OCI-LY7 (cell line): ENCODE measurements at regions not wholly inside any gene's neighbourhood (a gene's known extent, or its start where the extent isn't known, plus 50 kb on each side); places are given as distances from the start of the nearest gene placed in this dataset.

Experiments used
- CTCF ChIP-seq: fragments of 200-600 bp; sonication (generic); conservative IDR thresholded peaks from 2 replicates; pipeline ENCODE4 v1.5.1; 2014; ENCODE audit warnings: mild to moderate bottlenecking, antibody characterized with exemption, low read length, moderate library complexity, mixed read lengths
- EZH2phosphoT487 ChIP-seq: fragments of 200-600 bp; sonication (generic); IDR thresholded peaks from 2 replicates; pipeline ENCODE4 v1.6.1; 2018; ENCODE audit warnings: low read depth, borderline replicate concordance, mild to moderate bottlenecking, mixed run types, antibody characterized with exemption, low read length, moderate library complexity, mixed read lengths

DNA sequence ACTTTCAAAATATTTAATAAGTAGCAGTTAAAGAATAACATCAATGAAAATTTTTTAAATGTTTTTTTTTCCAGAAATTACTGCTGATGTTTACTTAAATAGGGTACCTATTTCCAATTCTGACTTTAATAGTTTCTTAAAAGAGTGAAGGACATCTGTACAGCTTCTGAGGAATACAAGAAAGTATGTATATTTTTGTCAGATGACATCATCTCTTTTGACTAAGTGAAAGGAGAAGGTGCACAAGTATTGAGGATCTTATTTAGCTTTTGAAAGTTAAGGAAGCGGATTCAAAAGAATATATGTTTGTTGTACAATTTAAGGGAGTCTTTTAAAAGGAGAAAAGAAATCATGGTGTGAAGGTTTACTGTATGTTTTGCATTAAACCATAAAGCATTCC is 90.0 kb upstream of the SLC35B3 start:
- no peak for TF ChIP-seq CTCF
- no peak for TF ChIP-seq EZH2phosphoT487
